Stimulated activated CD4-positive, alpha-beta T cell treated with anti-CD3 and anti-CD28 coated beads, Interleukin-4, amount 100 ng/mL, for 4 hours (primary cell): ENCODE measurements at regions not wholly inside any gene's neighbourhood (a gene's known extent, or its start where the extent isn't known, plus 50 kb on each side); places are given as distances from the start of the nearest gene placed in this dataset.

Source experiments
- DNase-seq, 2 experiments: peaks; one replicate each; pipeline ENCODE4 v3.0.0-alpha.2; 2020

- DNase-seq = no peak
Observed at GRCh38 chrX:16511796-16512776, 137.9 kb upstream of the S100G start.

DNA sequence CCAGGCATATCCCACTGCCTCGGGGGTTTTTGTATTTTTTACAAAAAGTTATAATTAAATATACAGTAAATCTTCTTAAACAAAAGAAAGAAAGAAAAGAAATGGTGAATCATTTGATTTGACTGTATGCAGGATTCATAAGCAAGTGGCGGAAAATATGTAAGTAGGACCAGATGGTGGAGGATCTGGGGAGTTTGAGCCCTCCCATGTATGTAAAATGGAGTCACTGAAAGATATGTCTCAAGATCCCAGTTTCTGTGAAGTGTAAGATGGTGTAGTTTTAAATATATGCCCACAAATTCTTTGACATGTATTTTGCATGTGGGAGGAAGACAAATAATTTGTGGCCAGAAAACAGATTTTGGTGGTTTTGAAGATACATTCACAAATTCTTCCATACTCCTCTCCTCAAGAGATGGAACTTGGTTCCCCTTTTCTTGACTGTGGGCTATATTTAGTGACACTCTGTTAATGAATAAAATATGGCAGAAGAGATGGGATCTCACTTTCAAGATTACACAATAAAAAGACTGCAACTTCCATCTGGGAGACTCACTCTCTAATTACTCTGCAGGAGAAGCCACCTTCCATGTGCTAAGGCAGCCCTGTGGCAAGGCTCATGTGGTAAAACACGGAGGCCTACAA is 133.6 kb upstream of the S100G start:
- DNase-seq = no peak

DNA sequence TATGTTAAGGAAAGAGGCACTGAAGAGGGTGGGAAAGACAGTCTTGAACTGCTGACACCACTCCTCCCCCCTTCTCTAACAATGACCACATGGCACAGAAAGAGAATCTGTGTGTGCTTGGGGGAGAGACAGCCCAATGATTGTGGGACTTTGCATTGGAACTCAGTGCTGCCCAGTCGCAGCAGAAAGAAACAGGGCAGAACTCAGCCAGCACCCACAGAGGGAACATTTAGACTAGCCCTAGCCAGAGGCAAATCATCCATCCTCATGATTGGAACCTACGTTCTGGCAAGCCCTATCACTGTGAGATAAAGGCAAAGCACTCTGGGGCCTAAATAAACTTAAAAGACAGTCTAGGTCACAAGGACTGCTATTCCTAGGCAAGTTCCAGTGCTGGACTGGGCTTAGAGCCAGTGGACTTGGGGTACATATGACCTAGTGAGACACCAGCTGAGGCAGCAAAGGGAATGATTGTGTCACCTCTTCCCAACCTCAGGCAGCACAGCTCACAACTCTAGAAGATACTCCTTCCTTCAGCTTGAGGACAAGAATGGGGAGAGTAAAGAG is 132.8 kb upstream of the S100G start:
- DNase-seq = no peak

- no peak for DNase-seq
Observed at GRCh38 chrX:16518131-16518530, 131.8 kb upstream of the S100G start.

DNA sequence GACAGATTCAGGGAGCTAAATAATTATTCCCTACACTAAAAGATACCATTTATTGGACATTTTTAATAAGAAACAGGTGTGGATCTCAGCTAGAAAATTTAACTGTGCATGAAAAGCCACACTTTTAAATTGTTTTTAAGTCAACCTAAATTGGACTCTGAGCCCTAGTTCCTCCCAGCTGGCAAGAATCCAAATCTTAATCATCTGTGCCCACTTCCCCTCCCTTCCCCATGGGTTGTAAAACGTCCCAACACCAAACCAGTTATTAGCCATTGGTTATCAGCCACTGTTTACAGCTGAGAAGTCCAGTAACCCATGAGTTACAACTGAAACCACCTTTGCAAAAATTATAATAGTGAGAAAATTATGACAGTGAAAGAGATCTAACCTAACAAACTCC is 125.6 kb upstream of the S100G start:
- no peak for DNase-seq

GRCh38 chrX:16526003-16526402 is 124.0 kb upstream of the S100G start:
- DNase-seq = no peak

DNA sequence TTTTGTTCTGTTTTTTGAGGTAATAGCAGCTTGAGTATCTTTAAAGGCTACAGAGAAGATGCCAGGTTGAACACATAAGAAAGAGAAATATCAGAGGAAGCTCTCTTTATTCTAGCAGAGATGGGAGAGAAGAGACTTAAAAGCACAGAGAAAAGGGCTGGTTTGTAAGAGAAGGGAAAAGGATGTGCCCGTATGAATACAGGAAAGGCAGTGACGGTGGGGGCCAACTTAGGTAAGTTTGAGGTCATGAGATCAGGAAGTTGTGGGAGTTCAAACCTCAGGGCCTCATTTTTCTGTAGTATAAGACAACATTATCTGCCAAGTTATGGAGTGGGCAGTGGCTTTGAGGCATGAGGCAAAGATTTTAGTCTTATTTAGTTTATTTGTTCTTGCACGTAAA is 121.3 kb upstream of the S100G start:
- peak in 1 of 2 experiments; percentile 34 for DNase-seq
